ENCODE measurements at regions not wholly inside any gene's neighbourhood (a gene's known extent, or its start where the extent isn't known, plus 50 kb on each side); places are given as distances from the start of the nearest gene placed in this dataset.

- Histone ChIP-seq H3K9me3 (no peaks in the 10 kb centered on the region), H3K36me3 (no peaks in the 10 kb centered on the region), H3K4me1 (no peaks in the 10 kb centered on the region), H3K27me3 (no peaks in the 10 kb centered on the region), H3K4me3 (no peak overlapping the region), H3K27ac (no peak overlapping the region)
- TF ChIP-seq EP300 (IDR thresholded peaks at IDR 0.05), result no peak
- TF ChIP-seq POLR2A (IDR thresholded peaks at IDR 0.05), result no peak
- no peak for TF ChIP-seq POLR2AphosphoS5 (IDR thresholded peaks at IDR 0.05)
- TF ChIP-seq CTCF (IDR thresholded peaks at IDR 0.05), result no peak
- ATAC-seq (ENCODE audit: low FRiP score in 2 of 2), result no peak
- 80 to 86% methylated on average over 4 of the region's 4 CpGs for WGBS, 2 donors
- no peak for DNase-seq
Measured at GRCh38 chr3:106086636-106087035, 217.8 kb upstream of the CBLB start.

GRCh38 chr3:106088304-106088703, 219.5 kb upstream of the CBLB start:
- TF ChIP-seq POLR2AphosphoS5 (IDR thresholded peaks at IDR 0.05) (no peak), POLR2A (IDR thresholded peaks at IDR 0.05) (no peak), EP300 (IDR thresholded peaks at IDR 0.05) (no peak), CTCF (IDR thresholded peaks at IDR 0.05) (no peak)

GRCh38 chr3:106088899-106089298, 220.1 kb upstream of the CBLB start:
- no peaks in the 10 kb centered on the region for H3K27me3 ChIP-seq
- H3K27ac ChIP-seq, result no peak overlapping the region
- H3K4me3 ChIP-seq, result no peak overlapping the region
- H3K9me3 ChIP-seq, result no peaks in the 10 kb centered on the region
- 72 to 90% methylated on average over 3 of the region's 3 CpGs for WGBS, 2 donors
- TF ChIP-seq EP300 (IDR thresholded peaks at IDR 0.05) (no peak), POLR2A (IDR thresholded peaks at IDR 0.05) (no peak), POLR2AphosphoS5 (IDR thresholded peaks at IDR 0.05) (no peak), CTCF (IDR thresholded peaks at IDR 0.05) (no peak)
- ATAC-seq (ENCODE audit: low FRiP score in 2 of 2) (no peak), DNase-seq (no peak)
- H3K4me1 ChIP-seq, result no peaks in the 10 kb centered on the region
- H3K36me3 ChIP-seq, result no peaks in the 10 kb centered on the region

More at GRCh38 chr3:106088304-106088703, 219.5 kb upstream of the CBLB start:
- Histone ChIP-seq H3K4me1 (no peaks in the 10 kb centered on the region), H3K4me3 (no peak overlapping the region), H3K27me3 (no peaks in the 10 kb centered on the region), H3K27ac (no peak overlapping the region), H3K9me3 (no peaks in the 10 kb centered on the region), H3K36me3 (no peaks in the 10 kb centered on the region)
- DNase-seq (no peak), ATAC-seq (ENCODE audit: low FRiP score in 2 of 2) (no peak)
- WGBS, 2 donors, result 65% methylated on average over 1 of the region's 1 CpG

- 88 to 92% methylated on average over 1 of the region's 1 CpG for WGBS, 2 donors
- Histone ChIP-seq H3K27me3 (no peaks in the 10 kb centered on the region), H3K4me3 (no peak overlapping the region), H3K36me3 (no peaks in the 10 kb centered on the region), H3K27ac (no peak overlapping the region), H3K4me1 (no peaks in the 10 kb centered on the region), H3K9me3 (no peaks in the 10 kb centered on the region)
- ATAC-seq (ENCODE audit: low FRiP score in 2 of 2), result no peak
- DNase-seq, result no peak
- TF ChIP-seq POLR2A (IDR thresholded peaks at IDR 0.05) (no peak), POLR2AphosphoS5 (IDR thresholded peaks at IDR 0.05) (no peak), EP300 (IDR thresholded peaks at IDR 0.05) (no peak), CTCF (IDR thresholded peaks at IDR 0.05) (no peak)
Measured at GRCh38 chr3:106089806-106090205, 221.0 kb upstream of the CBLB start.

GRCh38 chr3:106092792-106093191, 224.0 kb upstream of the CBLB start:
- Histone ChIP-seq H3K4me1 (no peaks in the 10 kb centered on the region), H3K27me3 (no peaks in the 10 kb centered on the region), H3K27ac (no peak overlapping the region), H3K36me3 (no peaks in the 10 kb centered on the region), H3K4me3 (no peak overlapping the region), H3K9me3 (no peaks in the 10 kb centered on the region)
- no peak for ATAC-seq (ENCODE audit: low FRiP score in 2 of 2)
- TF ChIP-seq EP300 (IDR thresholded peaks at IDR 0.05) (no peak), CTCF (IDR thresholded peaks at IDR 0.05) (no peak), POLR2AphosphoS5 (IDR thresholded peaks at IDR 0.05) (no peak), POLR2A (IDR thresholded peaks at IDR 0.05) (no peak)
- no peak for DNase-seq
- WGBS, 2 donors, result 88 to 91% methylated on average over 2 of the region's 2 CpGs

All from upper lobe of left lung (tissue), 6 donors.